ENCODE measurements at regions not wholly inside any gene's neighbourhood (a gene's known extent, or its start where the extent isn't known, plus 50 kb on each side); places are given as distances from the start of the nearest gene placed in this dataset.

DNA sequence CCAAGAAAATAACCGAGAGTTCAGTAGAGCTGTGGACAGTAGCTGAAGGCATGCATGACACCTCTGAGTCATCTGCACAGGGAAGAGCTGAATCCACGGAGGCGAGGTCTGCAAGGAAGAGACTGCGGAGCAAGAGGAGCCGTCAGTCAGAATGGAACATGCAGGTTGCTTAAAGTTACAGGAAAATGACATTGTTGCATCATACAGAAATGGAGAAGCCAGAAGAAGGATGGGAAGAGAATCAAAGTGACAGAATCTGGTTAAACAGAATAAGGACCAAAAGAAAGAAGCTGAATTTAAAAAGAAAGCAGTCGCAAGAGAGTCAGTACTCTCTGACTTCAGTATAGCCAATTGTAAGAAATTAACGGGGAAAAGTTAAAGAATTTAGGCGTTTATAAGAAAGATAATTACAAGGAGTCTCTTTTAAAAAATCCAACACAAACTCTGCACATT lies 533.8 kb downstream of the ADCYAP1 start:
- TF ChIP-seq GATA2 (IDR thresholded peaks at IDR 0.05; ENCODE audit: low read depth, low read length): no peak
- TF ChIP-seq GATA3 (IDR thresholded peaks at IDR 0.05; ENCODE audit: low read depth, low read length): no peak
